ENCODE measurements at regions not wholly inside any gene's neighbourhood (a gene's known extent, or its start where the extent isn't known, plus 50 kb on each side); places are given as distances from the start of the nearest gene placed in this dataset.

- DNase-seq (ENCODE audit: low read depth): no peak
- H3K4me3 ChIP-seq (ENCODE audit: low read depth, low read length): no peak overlapping the region
- TF ChIP-seq CTCF (IDR thresholded peaks at IDR 0.05; ENCODE audit: control insufficient read depth, extremely low read depth, insufficient read depth): no peak
Measured at GRCh38 chr3:162760789-162761188, 1264.2 kb downstream of the OTOL1 start.

GRCh38 chr3:162764051-162764807 lies 1267.6 kb downstream of the OTOL1 start:
- no peak for TF ChIP-seq CTCF (IDR thresholded peaks at IDR 0.05; ENCODE audit: control insufficient read depth, extremely low read depth, insufficient read depth)
- no peak for DNase-seq (ENCODE audit: low read depth)
- H3K4me3 ChIP-seq (ENCODE audit: low read depth, low read length): no peak overlapping the region

GRCh38 chr3:162764808-162765071 lies 1268.1 kb downstream of the OTOL1 start:
- no peak for DNase-seq (ENCODE audit: low read depth)
- no peak overlapping the region for H3K4me3 ChIP-seq (ENCODE audit: low read depth, low read length)
- TF ChIP-seq CTCF (IDR thresholded peaks at IDR 0.05; ENCODE audit: control insufficient read depth, extremely low read depth, insufficient read depth): no peak

- no peak for DNase-seq (ENCODE audit: low read depth)
- H3K4me3 ChIP-seq (ENCODE audit: low read depth, low read length): no peak overlapping the region
- TF ChIP-seq CTCF (IDR thresholded peaks at IDR 0.05; ENCODE audit: control insufficient read depth, extremely low read depth, insufficient read depth): no peak
Measured at GRCh38 chr3:162765524-162765923, 1268.9 kb downstream of the OTOL1 start.

- no peak for DNase-seq (ENCODE audit: low read depth)
- TF ChIP-seq CTCF (IDR thresholded peaks at IDR 0.05; ENCODE audit: control insufficient read depth, extremely low read depth, insufficient read depth): no peak
Measured at GRCh38 chr3:162769564-162769963, 1273.0 kb downstream of the OTOL1 start.

GRCh38 chr3:162770551-162770950 lies 1273.9 kb downstream of the OTOL1 start:
- no peak for TF ChIP-seq CTCF (IDR thresholded peaks at IDR 0.05; ENCODE audit: control insufficient read depth, extremely low read depth, insufficient read depth)
- no peak overlapping the region for H3K4me3 ChIP-seq (ENCODE audit: low read depth, low read length)
- no peak for DNase-seq (ENCODE audit: low read depth)

More at GRCh38 chr3:162769564-162769963, 1273.0 kb downstream of the OTOL1 start:
- H3K4me3 ChIP-seq (ENCODE audit: low read depth, low read length): no peak overlapping the region

- no peak overlapping the region for H3K4me3 ChIP-seq (ENCODE audit: low read depth, low read length)
- TF ChIP-seq CTCF (IDR thresholded peaks at IDR 0.05; ENCODE audit: control insufficient read depth, extremely low read depth, insufficient read depth): no peak
- DNase-seq (ENCODE audit: low read depth): no peak
Measured at GRCh38 chr3:162774613-162775100, 1278.0 kb downstream of the OTOL1 start.

All from LNCaP clone FGC (cell line).